NCI-H2227 (cell line): ENCODE measurements at regions not wholly inside any gene's neighbourhood (a gene's known extent, or its start where the extent isn't known, plus 50 kb on each side); places are given as distances from the start of the nearest gene placed in this dataset.
"Not testable (repeated sequence)": the region's sequence is repeated elsewhere in the genome, so short reads cannot be mapped to it uniquely, and the experiment has no call there.

Source experiments
- DNase-seq: peaks from one replicate; lab custom pipeline; 2025; ENCODE audit not compliant: unreplicated experiment; lab: John Stamatoyannopoulos, UW

- DNase-seq = no peak
Measured at GRCh38 chr11:115630214-115630613, 126.0 kb upstream of the CADM1 start.

GRCh38 chr11:115629456-115630015 is 125.3 kb upstream of the CADM1 start:
- DNase-seq = no peak

- no peak for DNase-seq
Measured at GRCh38 chr11:115627666-115628460, 123.6 kb upstream of the CADM1 start.

GRCh38 chr11:115627071-115627470 is 122.9 kb upstream of the CADM1 start:
- DNase-seq = no peak

DNA sequence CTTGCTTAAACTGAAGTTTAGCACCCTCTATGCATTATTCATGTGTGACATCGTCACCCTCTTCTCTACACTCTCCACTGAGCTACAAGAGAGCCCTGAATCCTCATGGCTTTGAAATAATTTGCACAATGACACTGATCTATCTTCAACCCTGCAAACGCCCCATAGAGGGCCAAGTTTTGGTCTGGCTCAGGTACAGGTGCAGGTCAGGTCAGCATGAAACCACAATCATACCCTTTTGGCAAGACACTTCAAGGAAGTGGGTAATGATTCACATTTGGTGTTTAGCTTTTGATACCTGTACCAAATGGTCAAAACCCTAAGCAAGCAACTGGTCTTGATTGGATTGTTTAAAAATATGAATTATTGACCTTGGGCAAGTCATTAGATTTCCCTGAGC is 122.2 kb upstream of the CADM1 start:
- DNase-seq = no peak

GRCh38 chr11:115625502-115625901 is 121.3 kb upstream of the CADM1 start:
- no peak for DNase-seq

- no peak for DNase-seq
Measured at GRCh38 chr11:115624065-115624464, 119.8 kb upstream of the CADM1 start.

DNA sequence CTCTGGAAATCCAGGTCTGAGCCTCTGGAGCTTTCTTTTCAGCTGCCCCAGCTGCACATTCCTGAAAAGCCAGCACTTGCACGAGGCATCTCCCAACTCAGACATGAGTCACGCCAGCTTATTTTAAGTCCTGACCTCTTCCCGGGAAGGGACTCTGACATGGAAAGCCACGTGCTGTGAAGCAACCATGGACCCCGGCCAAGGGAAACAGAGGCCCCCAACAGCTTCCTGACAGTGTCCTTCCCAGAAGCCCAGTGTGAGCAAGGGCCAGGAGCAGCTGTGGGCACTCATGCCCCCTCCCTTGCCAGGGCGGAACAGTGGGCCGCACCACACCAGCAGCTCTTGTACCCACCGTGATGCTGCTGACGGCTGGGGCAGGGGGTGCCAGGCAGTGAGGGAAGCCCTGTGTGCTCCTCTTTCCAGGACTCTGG is 118.8 kb upstream of the CADM1 start:
- DNase-seq = no peak

- DNase-seq = no peak
Measured at GRCh38 chr11:115618428-115618827, 114.2 kb upstream of the CADM1 start.

DNA sequence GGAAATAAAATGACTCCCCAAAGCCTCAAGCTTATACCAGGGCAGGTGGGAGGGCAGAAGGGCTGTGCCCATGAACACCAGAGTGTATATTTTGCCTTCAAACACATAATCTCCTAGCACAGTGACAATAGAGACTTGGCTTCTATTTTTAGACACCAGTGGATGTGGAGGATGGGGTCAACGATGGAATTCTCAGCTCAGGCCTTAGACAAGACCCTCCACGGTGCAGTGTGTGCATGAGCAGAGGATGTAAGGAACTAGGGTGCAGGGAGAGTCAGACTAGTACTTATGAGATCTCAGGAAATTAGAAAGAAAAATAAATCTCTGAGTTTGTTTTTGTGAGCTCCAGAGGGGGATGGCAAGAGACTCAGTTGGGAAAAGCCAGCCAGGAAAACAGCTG is 113.6 kb upstream of the CADM1 start:
- no peak for DNase-seq

DNA sequence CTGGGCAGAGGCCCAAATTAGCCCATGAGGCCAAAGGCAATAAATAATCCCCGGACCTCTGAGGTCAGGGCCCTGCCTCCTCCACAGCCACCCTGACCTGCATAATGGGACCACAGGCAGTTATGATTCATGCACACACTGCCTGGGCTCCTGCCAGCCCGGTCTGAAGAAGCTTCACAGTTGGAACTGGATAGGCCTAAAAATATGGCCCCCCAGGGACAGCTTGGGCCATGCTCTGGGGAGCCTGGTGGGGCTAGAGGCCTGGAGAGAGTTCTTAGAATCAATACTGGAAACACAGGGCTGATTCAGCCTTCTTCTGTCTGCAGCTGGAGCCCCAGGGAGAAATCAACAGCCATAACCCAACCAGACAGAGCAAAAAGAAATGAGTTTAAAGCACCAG is 112.8 kb upstream of the CADM1 start:
- DNase-seq = no peak

GRCh38 chr11:115613986-115614632 is 109.9 kb upstream of the CADM1 start:
- DNase-seq = no peak

DNA sequence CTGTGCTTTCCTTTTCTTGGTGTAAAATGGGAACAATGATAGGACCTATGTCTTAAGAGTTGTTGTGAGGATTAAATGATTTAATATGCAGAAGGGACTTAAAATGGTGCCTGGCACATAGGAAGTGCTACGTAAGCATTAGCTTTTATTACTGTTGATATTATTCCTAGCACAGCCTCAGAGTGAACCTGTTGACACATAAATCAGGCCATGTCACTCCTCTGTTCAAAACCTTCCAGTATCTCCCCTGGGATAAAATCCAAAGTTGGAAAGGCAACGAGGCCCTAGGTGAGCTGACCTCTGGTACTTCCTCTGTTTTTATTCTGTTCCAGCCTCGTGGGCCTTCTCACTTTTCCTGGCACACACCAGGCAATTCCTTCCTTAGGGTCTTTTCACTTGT is 108.8 kb upstream of the CADM1 start:
- no peak for DNase-seq

- DNase-seq = no peak
Measured at GRCh38 chr11:115612046-115612730, 108.0 kb upstream of the CADM1 start.

DNA sequence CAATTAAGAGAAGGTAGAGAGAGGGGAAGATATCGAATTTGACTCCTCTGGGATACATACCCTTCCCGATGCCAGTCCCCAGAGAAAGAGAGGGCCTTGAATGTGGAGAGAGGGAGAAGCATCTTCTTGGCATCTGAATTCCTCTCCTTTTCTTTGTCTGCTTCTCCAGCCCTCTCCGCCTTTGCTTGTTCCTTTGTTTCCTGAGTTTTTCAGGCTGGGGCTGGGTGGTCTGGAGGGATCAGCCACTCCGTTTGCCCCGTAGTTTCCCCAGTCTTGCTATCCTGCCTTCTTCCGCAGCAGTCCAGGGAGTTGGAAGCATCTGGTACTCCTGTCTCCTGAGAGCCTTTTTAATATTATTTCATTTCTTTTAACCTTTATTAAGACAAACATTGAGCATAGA is 107.1 kb upstream of the CADM1 start:
- no peak for DNase-seq

DNA sequence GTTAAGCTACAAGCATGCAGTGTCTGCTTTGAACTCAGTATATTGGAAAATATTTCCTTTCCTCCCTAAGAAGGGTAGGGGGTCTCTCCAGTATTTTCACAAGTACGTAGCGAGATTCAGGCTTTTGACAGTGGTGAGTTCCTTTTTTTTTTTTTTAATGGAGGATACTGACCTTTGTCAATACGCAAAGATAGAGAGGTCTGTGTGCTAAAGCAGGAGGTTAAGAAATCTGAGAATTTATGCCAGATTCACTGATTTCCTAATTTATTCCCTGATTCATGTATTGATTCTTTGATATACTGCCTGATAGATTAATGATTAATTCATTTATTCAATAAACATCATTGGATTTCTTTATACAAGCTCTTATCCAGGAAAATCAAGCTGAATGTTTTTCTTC is 106.7 kb upstream of the CADM1 start:
- DNase-seq = no peak

DNA sequence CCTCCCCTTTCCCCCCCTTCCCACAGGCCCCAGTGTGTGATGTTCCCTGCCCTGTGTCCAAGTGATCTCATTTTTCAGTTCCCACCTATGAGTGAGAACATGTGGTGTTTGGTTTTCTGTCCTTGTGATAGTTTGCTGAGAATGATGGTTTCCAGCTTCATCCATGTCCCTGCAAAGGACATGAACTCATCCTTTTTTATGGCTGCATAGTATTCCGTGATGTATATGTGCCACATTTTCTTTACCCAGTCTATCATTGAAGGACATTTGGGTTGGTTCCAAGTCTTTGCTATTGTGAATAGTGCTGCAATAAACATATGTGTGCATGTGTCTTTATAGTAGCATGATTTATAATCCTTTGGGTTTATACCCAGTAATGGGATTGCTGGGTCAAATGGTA is 106.0 kb upstream of the CADM1 start:
- DNase-seq = not testable (repeated sequence)

DNA sequence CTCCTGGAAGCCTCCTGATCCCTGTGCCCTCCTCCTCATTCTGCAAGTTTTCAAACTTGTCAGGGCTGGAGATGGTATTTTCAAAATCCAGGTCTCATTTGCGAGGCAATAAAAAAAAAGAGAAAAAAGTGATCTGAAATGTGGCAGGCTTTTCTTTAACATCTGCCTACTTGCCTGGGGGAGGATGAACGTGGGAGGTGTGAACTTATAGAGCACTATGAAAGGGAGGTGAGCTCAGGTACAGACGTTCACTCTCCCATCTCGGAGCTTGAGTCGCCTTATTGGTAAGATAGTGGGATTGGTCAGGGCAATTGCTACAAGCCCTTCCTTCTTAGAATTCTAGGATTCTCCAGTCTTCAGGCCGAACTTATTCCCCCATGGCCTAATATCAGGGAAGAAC is 104.8 kb upstream of the CADM1 start:
- DNase-seq = no peak

- DNase-seq = no peak
Measured at GRCh38 chr11:115607621-115608221, 103.5 kb upstream of the CADM1 start.

GRCh38 chr11:115606498-115607220 is 102.4 kb upstream of the CADM1 start:
- peak; percentile 12 for DNase-seq
